ENCODE measurements at regions not wholly inside any gene's neighbourhood (a gene's known extent, or its start where the extent isn't known, plus 50 kb on each side); places are given as distances from the start of the nearest gene placed in this dataset.

DNA sequence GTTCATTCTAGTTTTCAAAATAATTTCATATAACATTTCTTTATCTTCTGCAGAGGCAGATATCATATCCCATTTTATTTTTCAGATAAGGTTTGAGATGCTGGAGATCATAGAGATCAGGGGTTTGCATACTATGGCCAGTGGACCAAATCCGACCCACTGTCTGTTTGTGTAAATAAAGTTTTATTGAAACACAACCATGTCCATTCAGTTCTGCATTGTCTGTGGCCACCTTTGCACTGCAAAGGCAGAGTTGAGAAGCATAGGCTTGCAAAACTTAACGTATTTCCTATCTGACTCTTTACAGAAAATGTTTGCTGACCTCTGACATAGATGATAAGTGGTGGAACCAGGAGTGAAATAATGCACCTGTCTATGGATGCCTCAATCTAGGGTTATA, 63.9 kb upstream of the SOD3 start:
- H3F3A ChIP-seq (replicated peaks; ENCODE audit: insufficient read depth) = no peaks in the 10 kb centered on the region
- TF ChIP-seq FOSL2 (IDR thresholded peaks at IDR 0.05; ENCODE audit: borderline replicate concordance, low read depth) = no peak
- no peak for TF ChIP-seq NFIC (IDR thresholded peaks at IDR 0.05; ENCODE audit: borderline replicate concordance)
- TF ChIP-seq USF2 (IDR thresholded peaks at IDR 0.05; ENCODE audit: borderline replicate concordance, low read depth, low read length) = no peak
- no peak for TF ChIP-seq TCF12 (IDR thresholded peaks at IDR 0.05)
- TF ChIP-seq GATA2 (CRISPR knock-in tag; IDR thresholded peaks at IDR 0.05) = no peak
- no peak for TF ChIP-seq SMC3 (IDR thresholded peaks at IDR 0.05; ENCODE audit: low read depth, low read length)
- TF ChIP-seq, protein P1, sequence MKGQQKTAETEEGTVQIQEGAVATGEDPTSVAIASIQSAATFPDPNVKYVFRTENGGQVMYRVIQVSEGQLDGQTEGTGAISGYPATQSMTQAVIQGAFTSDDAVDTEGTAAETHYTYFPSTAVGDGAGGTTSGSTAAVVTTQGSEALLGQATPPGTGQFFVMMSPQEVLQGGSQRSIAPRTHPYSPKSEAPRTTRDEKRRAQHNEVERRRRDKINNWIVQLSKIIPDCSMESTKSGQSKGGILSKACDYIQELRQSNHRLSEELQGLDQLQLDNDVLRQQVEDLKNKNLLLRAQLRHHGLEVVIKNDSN (IDR thresholded peaks at IDR 0.05; ENCODE audit: borderline replicate concordance, low read depth) = no peak
- no peak for TF ChIP-seq EP300 (IDR thresholded peaks at IDR 0.05; ENCODE audit: borderline replicate concordance in 1 of 2, low read depth in 1 of 2, low read length in 1 of 2)
- TF ChIP-seq YY1 (IDR thresholded peaks at IDR 0.05; ENCODE audit: low read depth) = no peak
- TF ChIP-seq TAF1 (IDR thresholded peaks at IDR 0.05; ENCODE audit: borderline replicate concordance, low read depth, low read length) = no peak
- TF ChIP-seq MEF2A (IDR thresholded peaks at IDR 0.05; ENCODE audit: borderline replicate concordance, low read depth) = no peak
- no peak for TF ChIP-seq NRF1 (IDR thresholded peaks at IDR 0.05; ENCODE audit: low read depth, low read length)
- no peak for TF ChIP-seq TEAD4 (IDR thresholded peaks at IDR 0.05; ENCODE audit: borderline replicate concordance, insufficient read depth)
- TF ChIP-seq POLR2AphosphoS5 (IDR thresholded peaks at IDR 0.05; ENCODE audit: low read depth, low read length) = no peak
- TF ChIP-seq FOXJ3 (CRISPR knock-in tag; IDR thresholded peaks at IDR 0.05) = no peak
- no peak for TF ChIP-seq SIN3A (IDR thresholded peaks at IDR 0.05; ENCODE audit: borderline replicate concordance, low read depth, low read length)
- TF ChIP-seq RFX5 (IDR thresholded peaks at IDR 0.05; ENCODE audit: low read length) = no peak
- ChIA-PET POLR2A (no interaction called here), CTCF (interaction anchor here (1.0 kb wide), 1 partner anchor 635 kb away, joined by 3 read pairs; no protein-coding TSS in a partner anchor)
- H3K79me2 ChIP-seq (ENCODE audit: insufficient read depth) = no peaks in the 10 kb centered on the region
- DNase-seq = no peak
- H3K27me3 ChIP-seq (ENCODE audit: insufficient read depth) = no peaks in the 10 kb centered on the region
- H3K36me3 ChIP-seq (replicated peaks in 1 of 2; ENCODE audit: control insufficient read depth in 1 of 2, insufficient read depth in 2 of 2, low read length in 1 of 2) = no peaks in the 10 kb centered on the region
- no peaks in the 10 kb centered on the region for H3K9me2 ChIP-seq
- peaks cover 0 to 5% of the 10 kb centered on the region in 2 experiments; a peak in 2 of 4 replicates for H3K4me1 ChIP-seq (ENCODE audit: control insufficient read depth in 1 of 2, insufficient read depth in 2 of 2, low read depth in 1 of 2, low read length in 1 of 2)
- H4K20me1 ChIP-seq (ENCODE audit: insufficient read depth) = no peaks in the 10 kb centered on the region
- WGBS (ENCODE audit: low lambda C conversion rate) = 62% methylated on average over 2 of the region's 2 CpGs
- H3K9ac ChIP-seq = no peak overlapping the region
- H3K4me3 ChIP-seq (ENCODE audit: low read depth in 2 of 2, low read length in 1 of 2) = no peak overlapping the region
- H3K27ac ChIP-seq (ENCODE audit: low read depth in 2 of 2, low read length in 1 of 2) = no peak overlapping the region
- no peak overlapping the region for H3K4me2 ChIP-seq
- no peaks in the 10 kb centered on the region for H3K9me3 ChIP-seq
- no peak overlapping the region for H2AFZ ChIP-seq (ENCODE audit: low read depth)

- Histone ChIP-seq H3K4me3 (ENCODE audit: low read depth in 2 of 2, low read length in 1 of 2) (no peak overlapping the region), H3K79me2 (ENCODE audit: insufficient read depth) (no peaks in the 10 kb centered on the region), H3K36me3 (replicated peaks in 1 of 2; ENCODE audit: control insufficient read depth in 1 of 2, insufficient read depth in 2 of 2, low read length in 1 of 2) (no peaks in the 10 kb centered on the region), H4K20me1 (ENCODE audit: insufficient read depth) (no peaks in the 10 kb centered on the region), H3K9me2 (no peaks in the 10 kb centered on the region), H2AFZ (ENCODE audit: low read depth) (no peak overlapping the region), H3K4me1 (ENCODE audit: control insufficient read depth in 1 of 2, insufficient read depth in 2 of 2, low read depth in 1 of 2, low read length in 1 of 2) (peaks cover 0 to 5% of the 10 kb centered on the region in 2 experiments; a peak in 2 of 4 replicates), H3K27me3 (ENCODE audit: insufficient read depth) (no peaks in the 10 kb centered on the region), H3K9me3 (no peaks in the 10 kb centered on the region), H3K9ac (no peak overlapping the region), H3F3A (replicated peaks; ENCODE audit: insufficient read depth) (no peaks in the 10 kb centered on the region), H3K27ac (ENCODE audit: low read depth in 2 of 2, low read length in 1 of 2) (no peak overlapping the region), H3K4me2 (no peak overlapping the region)
- WGBS (ENCODE audit: low lambda C conversion rate) = 50% methylated on average over 1 of the region's 1 CpG
- POLR2A ChIA-PET = no interaction called here
- CTCF ChIA-PET = interaction anchor here (0.6 kb wide), 1 partner anchor 9 kb away, joined by 3 read pairs; no protein-coding TSS in a partner anchor
- no peak for DNase-seq
- TF ChIP-seq, protein P2, sequence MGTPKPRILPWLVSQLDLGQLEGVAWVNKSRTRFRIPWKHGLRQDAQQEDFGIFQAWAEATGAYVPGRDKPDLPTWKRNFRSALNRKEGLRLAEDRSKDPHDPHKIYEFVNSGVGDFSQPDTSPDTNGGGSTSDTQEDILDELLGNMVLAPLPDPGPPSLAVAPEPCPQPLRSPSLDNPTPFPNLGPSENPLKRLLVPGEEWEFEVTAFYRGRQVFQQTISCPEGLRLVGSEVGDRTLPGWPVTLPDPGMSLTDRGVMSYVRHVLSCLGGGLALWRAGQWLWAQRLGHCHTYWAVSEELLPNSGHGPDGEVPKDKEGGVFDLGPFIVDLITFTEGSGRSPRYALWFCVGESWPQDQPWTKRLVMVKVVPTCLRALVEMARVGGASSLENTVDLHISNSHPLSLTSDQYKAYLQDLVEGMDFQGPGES (IDR thresholded peaks at IDR 0.05; ENCODE audit: low read depth, low read length) = no peak
- TF ChIP-seq, protein P1 (IDR thresholded peaks at IDR 0.05; ENCODE audit: borderline replicate concordance, low read depth) = no peak
- TF ChIP-seq RAD21 (IDR thresholded peaks at IDR 0.05; ENCODE audit: low read length) = no peak
- TF ChIP-seq JUND (IDR thresholded peaks at IDR 0.05) = no peak
- TF ChIP-seq, protein P3, sequence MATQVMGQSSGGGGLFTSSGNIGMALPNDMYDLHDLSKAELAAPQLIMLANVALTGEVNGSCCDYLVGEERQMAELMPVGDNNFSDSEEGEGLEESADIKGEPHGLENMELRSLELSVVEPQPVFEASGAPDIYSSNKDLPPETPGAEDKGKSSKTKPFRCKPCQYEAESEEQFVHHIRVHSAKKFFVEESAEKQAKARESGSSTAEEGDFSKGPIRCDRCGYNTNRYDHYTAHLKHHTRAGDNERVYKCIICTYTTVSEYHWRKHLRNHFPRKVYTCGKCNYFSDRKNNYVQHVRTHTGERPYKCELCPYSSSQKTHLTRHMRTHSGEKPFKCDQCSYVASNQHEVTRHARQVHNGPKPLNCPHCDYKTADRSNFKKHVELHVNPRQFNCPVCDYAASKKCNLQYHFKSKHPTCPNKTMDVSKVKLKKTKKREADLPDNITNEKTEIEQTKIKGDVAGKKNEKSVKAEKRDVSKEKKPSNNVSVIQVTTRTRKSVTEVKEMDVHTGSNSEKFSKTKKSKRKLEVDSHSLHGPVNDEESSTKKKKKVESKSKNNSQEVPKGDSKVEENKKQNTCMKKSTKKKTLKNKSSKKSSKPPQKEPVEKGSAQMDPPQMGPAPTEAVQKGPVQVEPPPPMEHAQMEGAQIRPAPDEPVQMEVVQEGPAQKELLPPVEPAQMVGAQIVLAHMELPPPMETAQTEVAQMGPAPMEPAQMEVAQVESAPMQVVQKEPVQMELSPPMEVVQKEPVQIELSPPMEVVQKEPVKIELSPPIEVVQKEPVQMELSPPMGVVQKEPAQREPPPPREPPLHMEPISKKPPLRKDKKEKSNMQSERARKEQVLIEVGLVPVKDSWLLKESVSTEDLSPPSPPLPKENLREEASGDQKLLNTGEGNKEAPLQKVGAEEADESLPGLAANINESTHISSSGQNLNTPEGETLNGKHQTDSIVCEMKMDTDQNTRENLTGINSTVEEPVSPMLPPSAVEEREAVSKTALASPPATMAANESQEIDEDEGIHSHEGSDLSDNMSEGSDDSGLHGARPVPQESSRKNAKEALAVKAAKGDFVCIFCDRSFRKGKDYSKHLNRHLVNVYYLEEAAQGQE (IDR thresholded peaks at IDR 0.05; ENCODE audit: low read depth, low read length) = no peak
- no peak for TF ChIP-seq SMC3 (IDR thresholded peaks at IDR 0.05; ENCODE audit: low read depth, low read length)
These were observed 60.9 kb upstream of the SOD3 start for GRCh38 chr4:24734511-24734910.

All from SK-N-SH (cell line).